GM18499 (cell line): ENCODE measurements at regions not wholly inside any gene's neighbourhood (a gene's known extent, or its start where the extent isn't known, plus 50 kb on each side); places are given as distances from the start of the nearest gene placed in this dataset.

Experiments
- ATAC-seq: cut with Tn5 transposase; IDR thresholded peaks from one replicate; pipeline ENCODE4 v1.9.1; 2021; ENCODE audit warnings: moderate number of reproducible peaks; ENCODE audit not compliant: insufficient read depth, unreplicated experiment

GRCh38 chr4:15361529-15361928, 66.3 kb upstream of the C1QTNF7 start:
- no peak for ATAC-seq

- no peak for ATAC-seq
Measured at GRCh38 chr4:15362541-15362940, 65.3 kb upstream of the C1QTNF7 start.

GRCh38 chr4:15364183-15364582, 63.6 kb upstream of the C1QTNF7 start:
- no peak for ATAC-seq

GRCh38 chr4:15365641-15366040, 62.2 kb upstream of the C1QTNF7 start:
- no peak for ATAC-seq

- no peak for ATAC-seq
Measured at GRCh38 chr4:15366721-15367120, 61.1 kb upstream of the C1QTNF7 start.

- no peak for ATAC-seq
Measured at GRCh38 chr4:15368856-15369255, 59.0 kb upstream of the C1QTNF7 start.

- no peak for ATAC-seq
Measured at GRCh38 chr4:15370296-15370695, 57.5 kb upstream of the C1QTNF7 start.

GRCh38 chr4:15373363-15373762, 54.5 kb upstream of the C1QTNF7 start:
- no peak for ATAC-seq

- no peak for ATAC-seq
Measured at GRCh38 chr4:15374656-15375055, 53.2 kb upstream of the C1QTNF7 start.

- peak; percentile 49 for ATAC-seq
Measured at GRCh38 chr4:15375667-15376066, 52.2 kb upstream of the C1QTNF7 start.

GRCh38 chr4:15376145-15376544, 51.7 kb upstream of the C1QTNF7 start:
- no peak for ATAC-seq

GRCh38 chr4:15376594-15376993, 51.2 kb upstream of the C1QTNF7 start:
- no peak for ATAC-seq
